SK-N-SH treated with all-trans-retinoic acid at 6 μM for 48 hours (cell line): ENCODE measurements at regions not wholly inside any gene's neighbourhood (a gene's known extent, or its start where the extent isn't known, plus 50 kb on each side); places are given as distances from the start of the nearest gene placed in this dataset.
"Not testable (repeated sequence)": the region's sequence is repeated elsewhere in the genome, so short reads cannot be mapped to it uniquely, and the experiment has no call there.

Experiments used
- ATAC-seq: fragments of 200-7000 bp; cut with Tn5 transposase; 3 replicates; pipeline ENCODE4 v1.9.1; 2020; ENCODE audit warnings: mild to moderate bottlenecking, moderate library complexity
- ARNTL ChIP-seq: fragments of 450-650 bp; formaldehyde crosslinking; IDR thresholded peaks from 2 replicates; pipeline ENCODE4 v1.5.0; 2020; ENCODE audit warnings: low read depth, mild to moderate bottlenecking, moderate library complexity, borderline replicate concordance
- BACH2 ChIP-seq: fragments of 250-450 bp; sonication (Bioruptor Pico); IDR thresholded peaks from 2 replicates; pipeline ENCODE4 v1.9.0; 2021; ENCODE audit warnings: mild to moderate bottlenecking, borderline replicate concordance
- CSDC2 ChIP-seq: fragments of 250-450 bp; sonication (Bioruptor Pico); IDR thresholded peaks from 2 replicates; pipeline ENCODE4 v1.5.0; 2020; ENCODE audit warnings: mild to moderate bottlenecking, moderate library complexity
- GLIS3 ChIP-seq: fragments of 250-450 bp; sonication (Bioruptor Pico); IDR thresholded peaks from 2 replicates; pipeline ENCODE4 v1.5.0; 2020; ENCODE audit warnings: mild to moderate bottlenecking, moderate library complexity
- ISL1 ChIP-seq: fragments of 250-450 bp; sonication (Bioruptor Pico); IDR thresholded peaks from 2 replicates; pipeline ENCODE4 v2.1.2; 2022; ENCODE audit warnings: mild to moderate bottlenecking, moderate library complexity
- PPARA ChIP-seq: fragments of 250-450 bp; sonication (Bioruptor Pico); IDR thresholded peaks from 2 replicates; pipeline ENCODE4 v1.5.0; 2020; ENCODE audit warnings: mild to moderate bottlenecking, borderline replicate concordance
- RARB ChIP-seq: fragments of 250-450 bp; sonication (Bioruptor Pico); IDR thresholded peaks from 2 replicates; pipeline ENCODE4 v1.8.0; 2021; ENCODE audit warnings: mild to moderate bottlenecking, moderate library complexity
- SNAI2 ChIP-seq: fragments of 250-450 bp; sonication (Bioruptor Pico); IDR thresholded peaks from 2 replicates; pipeline ENCODE4 v1.5.0; 2020; ENCODE audit warnings: mild to moderate bottlenecking, moderate library complexity
- TCF4 ChIP-seq: fragments of 250-450 bp; sonication (Bioruptor Pico); IDR thresholded peaks from 2 replicates; pipeline ENCODE4 v1.8.0; 2021; ENCODE audit warnings: mild to moderate bottlenecking, moderate library complexity, borderline replicate concordance
- TOX ChIP-seq: fragments of 250-450 bp; sonication (Bioruptor Pico); IDR thresholded peaks from 2 replicates; pipeline ENCODE4 v1.8.0; 2021; ENCODE audit warnings: mild to moderate bottlenecking, moderate library complexity, borderline replicate concordance
- ZC3H10 ChIP-seq: fragments of 250-450 bp; sonication (Bioruptor Pico); IDR thresholded peaks from 2 replicates; pipeline ENCODE4 v1.5.1; 2021; ENCODE audit warnings: mild to moderate bottlenecking, moderate library complexity
- ZFP3 ChIP-seq: fragments of 250-450 bp; sonication (Bioruptor Pico); IDR thresholded peaks from 2 replicates; pipeline ENCODE4 v1.5.0; 2020; ENCODE audit warnings: mild to moderate bottlenecking, moderate library complexity
- ZFP30 ChIP-seq: fragments of 450-650 bp; formaldehyde crosslinking; IDR thresholded peaks from 2 replicates; pipeline ENCODE4 v1.5.0; 2022; ENCODE audit warnings: mild to moderate bottlenecking, moderate library complexity
- ZNF565 ChIP-seq: fragments of 450-650 bp; formaldehyde crosslinking; conservative IDR thresholded peaks from 2 replicates; pipeline ENCODE4 v1.5.0; 2020; ENCODE audit warnings: low read depth, mild to moderate bottlenecking, moderate library complexity
- ZNF70 ChIP-seq: fragments of 450-650 bp; formaldehyde crosslinking; IDR thresholded peaks from 2 replicates; pipeline ENCODE4 v1.5.0; 2020; ENCODE audit warnings: mild to moderate bottlenecking, moderate library complexity
- ZNF8 ChIP-seq: fragments of 450-650 bp; formaldehyde crosslinking; IDR thresholded peaks from 2 replicates; pipeline ENCODE4 v1.5.0; 2020; ENCODE audit warnings: mild to moderate bottlenecking, moderate library complexity
- TF ChIP-seq, protein P1 (sequence below): fragments of 250-450 bp; sonication (Bioruptor Pico); IDR thresholded peaks from 2 replicates; pipeline ENCODE4 v1.8.0; 2021; ENCODE audit warnings: low read depth, mild to moderate bottlenecking, moderate library complexity, borderline replicate concordance
- TF ChIP-seq, protein P2 (sequence below): fragments of 250-450 bp; sonication (Bioruptor Pico); IDR thresholded peaks from 2 replicates; pipeline ENCODE4 v1.5.1; 2020; ENCODE audit warnings: low read depth, mild to moderate bottlenecking, moderate library complexity
- TF ChIP-seq, protein P3 (sequence below): fragments of 250-450 bp; sonication (Bioruptor Pico); IDR thresholded peaks from 2 replicates; pipeline ENCODE4 v1.8.0; 2020; ENCODE audit warnings: mild to moderate bottlenecking, moderate library complexity, borderline replicate concordance
- TF ChIP-seq, protein P4 (sequence below): fragments of 250-450 bp; sonication (Bioruptor Pico); IDR thresholded peaks from 2 replicates; pipeline ENCODE4 v1.5.1; 2021; ENCODE audit warnings: mild to moderate bottlenecking, moderate library complexity

DNA sequence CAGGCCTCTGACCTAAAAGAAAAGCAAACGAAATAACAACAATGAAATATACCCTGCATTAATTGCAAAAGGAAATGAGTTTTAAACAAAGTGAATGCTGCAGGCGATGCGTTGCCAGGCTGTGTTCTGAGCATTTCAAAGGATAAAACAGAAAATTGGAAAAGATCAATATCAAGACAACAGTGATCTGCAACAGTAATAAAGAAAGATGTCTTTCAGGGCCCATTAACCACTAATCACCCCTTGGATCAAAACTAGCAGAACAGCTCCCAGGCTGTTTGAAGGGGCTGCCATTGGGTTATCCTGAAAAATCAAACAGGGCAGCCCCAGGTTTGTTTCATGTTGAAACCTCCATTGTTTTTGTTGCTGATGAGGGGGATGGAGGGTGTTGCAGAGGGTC lies 219.2 kb downstream of the FGFR2 start:
- ATAC-seq, result no peak
- no peak for TF ChIP-seq ARNTL (CRISPR knock-in tag)
- peak; percentile 21; the same call in 1 of the 2 replicates for TF ChIP-seq TCF4 (CRISPR knock-in tag)
- TF ChIP-seq, protein P1, sequence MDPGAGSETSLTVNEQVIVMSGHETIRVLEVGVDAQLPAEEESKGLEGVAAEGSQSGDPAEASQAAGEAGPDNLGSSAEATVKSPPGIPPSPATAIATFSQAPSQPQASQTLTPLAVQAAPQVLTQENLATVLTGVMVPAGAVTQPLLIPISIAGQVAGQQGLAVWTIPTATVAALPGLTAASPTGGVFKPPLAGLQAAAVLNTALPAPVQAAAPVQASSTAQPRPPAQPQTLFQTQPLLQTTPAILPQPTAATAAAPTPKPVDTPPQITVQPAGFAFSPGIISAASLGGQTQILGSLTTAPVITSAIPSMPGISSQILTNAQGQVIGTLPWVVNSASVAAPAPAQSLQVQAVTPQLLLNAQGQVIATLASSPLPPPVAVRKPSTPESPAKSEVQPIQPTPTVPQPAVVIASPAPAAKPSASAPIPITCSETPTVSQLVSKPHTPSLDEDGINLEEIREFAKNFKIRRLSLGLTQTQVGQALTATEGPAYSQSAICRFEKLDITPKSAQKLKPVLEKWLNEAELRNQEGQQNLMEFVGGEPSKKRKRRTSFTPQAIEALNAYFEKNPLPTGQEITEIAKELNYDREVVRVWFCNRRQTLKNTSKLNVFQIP (CRISPR knock-in tag), result no peak

DNA sequence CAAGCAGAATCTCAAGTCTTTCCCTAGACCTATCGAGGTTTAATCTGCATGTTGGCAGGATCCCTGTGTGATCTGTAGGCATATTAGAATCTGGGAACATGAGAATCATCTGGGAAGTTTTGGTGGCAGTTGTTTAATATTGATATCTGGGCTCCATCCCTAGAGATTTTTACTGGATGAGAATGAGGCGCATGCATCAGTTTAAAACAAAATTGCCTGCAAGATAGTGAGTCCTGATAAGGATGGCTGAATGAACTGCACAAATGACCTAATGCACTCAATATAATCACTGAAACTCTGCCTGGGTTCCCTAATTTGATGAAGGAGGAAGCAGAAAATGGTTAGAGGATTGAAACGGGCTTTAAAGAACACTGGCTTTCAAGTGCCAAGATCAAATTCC lies 218.0 kb downstream of the FGFR2 start:
- TF ChIP-seq ZNF70, result no peak
- no peak for ATAC-seq

DNA sequence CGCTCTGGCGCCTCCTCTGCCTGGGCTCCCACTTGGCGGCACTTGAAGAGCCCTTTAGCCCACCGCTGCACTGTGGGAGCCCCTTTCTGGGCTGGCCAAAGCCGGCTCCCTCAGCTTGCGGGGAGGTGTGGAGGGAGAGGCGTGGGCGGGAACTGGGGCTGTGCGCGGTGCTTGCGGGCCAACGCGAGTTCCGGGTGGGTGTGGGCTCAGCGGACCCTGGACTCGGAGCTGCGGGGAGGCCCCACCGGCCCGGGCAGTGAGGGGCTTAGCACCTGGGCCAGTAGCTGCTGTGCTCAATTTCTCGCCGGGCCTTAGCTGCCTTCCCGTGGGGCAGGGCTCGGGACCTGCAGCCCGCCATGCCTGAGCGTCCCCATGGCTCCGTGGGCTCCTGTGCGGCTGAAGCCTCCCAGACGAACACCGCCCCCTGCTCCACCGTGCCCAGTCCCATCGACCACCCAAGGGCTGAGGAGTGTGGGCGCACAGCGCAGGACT lies 216.2 kb downstream of the FGFR2 start:
- not testable (repeated sequence) for ATAC-seq

DNA sequence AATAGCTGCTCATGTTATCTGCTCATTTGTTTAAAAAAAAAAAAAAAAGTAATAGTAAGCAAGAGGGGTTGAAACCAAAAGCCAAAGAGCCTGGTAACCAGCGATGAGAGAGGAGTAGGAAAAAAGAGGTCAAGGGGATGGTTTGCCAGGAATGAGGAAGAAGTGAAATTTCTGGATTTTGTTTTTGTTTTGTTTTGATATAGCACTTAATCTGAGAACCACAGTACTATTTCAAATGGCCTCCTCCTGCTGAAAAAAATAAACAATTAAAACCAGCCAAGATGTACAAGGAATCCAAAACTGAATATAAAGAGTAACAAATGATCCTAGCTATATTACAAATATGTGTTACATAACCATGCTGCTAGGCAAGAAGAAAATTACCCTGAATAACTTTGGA lies 213.1 kb downstream of the FGFR2 start:
- ATAC-seq, result no peak
- TF ChIP-seq ZC3H10 (CRISPR knock-in tag) (no peak), TOX (no peak)

DNA sequence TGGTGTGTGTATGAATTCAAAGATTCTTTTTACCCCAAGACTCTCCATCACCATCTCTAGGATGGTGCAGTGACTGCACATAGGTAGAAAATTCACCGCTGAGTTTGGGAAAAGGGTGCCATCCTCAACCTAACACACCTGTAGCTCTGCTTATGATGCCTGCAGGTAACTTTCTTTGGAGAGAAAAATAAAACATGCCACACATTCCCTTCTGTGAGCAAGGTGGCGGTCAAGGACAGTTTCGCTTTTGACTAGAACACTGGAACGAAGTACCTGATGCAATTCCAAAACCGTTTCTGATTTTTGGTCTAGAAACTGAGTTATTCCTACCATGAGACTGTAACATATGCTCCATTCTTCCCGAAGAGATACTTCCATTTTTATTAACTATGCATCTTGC lies 205.6 kb downstream of the FGFR2 start:
- TF ChIP-seq GLIS3 (CRISPR knock-in tag) (no peak), RARB (CRISPR knock-in tag) (no peak), ARNTL (CRISPR knock-in tag) (no peak), ISL1 (CRISPR knock-in tag) (no peak), PPARA (CRISPR knock-in tag) (no peak), ZFP3 (CRISPR knock-in tag) (no peak), ZC3H10 (CRISPR knock-in tag) (no peak), ZNF8 (CRISPR knock-in tag) (no peak), BACH2 (CRISPR knock-in tag) (no peak), CSDC2 (CRISPR knock-in tag) (no peak), ZFP30 (CRISPR knock-in tag) (no peak), ZNF565 (CRISPR knock-in tag) (no peak), TOX (no peak), SNAI2 (CRISPR knock-in tag) (no peak)
- TF ChIP-seq, protein P2, sequence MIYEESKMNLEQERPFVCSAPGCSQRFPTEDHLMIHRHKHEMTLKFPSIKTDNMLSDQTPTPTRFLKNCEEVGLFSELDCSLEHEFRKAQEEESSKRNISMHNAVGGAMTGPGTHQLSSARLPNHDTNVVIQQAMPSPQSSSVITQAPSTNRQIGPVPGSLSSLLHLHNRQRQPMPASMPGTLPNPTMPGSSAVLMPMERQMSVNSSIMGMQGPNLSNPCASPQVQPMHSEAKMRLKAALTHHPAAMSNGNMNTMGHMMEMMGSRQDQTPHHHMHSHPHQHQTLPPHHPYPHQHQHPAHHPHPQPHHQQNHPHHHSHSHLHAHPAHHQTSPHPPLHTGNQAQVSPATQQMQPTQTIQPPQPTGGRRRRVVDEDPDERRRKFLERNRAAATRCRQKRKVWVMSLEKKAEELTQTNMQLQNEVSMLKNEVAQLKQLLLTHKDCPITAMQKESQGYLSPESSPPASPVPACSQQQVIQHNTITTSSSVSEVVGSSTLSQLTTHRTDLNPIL, result no peak
- TF ChIP-seq, protein P3, sequence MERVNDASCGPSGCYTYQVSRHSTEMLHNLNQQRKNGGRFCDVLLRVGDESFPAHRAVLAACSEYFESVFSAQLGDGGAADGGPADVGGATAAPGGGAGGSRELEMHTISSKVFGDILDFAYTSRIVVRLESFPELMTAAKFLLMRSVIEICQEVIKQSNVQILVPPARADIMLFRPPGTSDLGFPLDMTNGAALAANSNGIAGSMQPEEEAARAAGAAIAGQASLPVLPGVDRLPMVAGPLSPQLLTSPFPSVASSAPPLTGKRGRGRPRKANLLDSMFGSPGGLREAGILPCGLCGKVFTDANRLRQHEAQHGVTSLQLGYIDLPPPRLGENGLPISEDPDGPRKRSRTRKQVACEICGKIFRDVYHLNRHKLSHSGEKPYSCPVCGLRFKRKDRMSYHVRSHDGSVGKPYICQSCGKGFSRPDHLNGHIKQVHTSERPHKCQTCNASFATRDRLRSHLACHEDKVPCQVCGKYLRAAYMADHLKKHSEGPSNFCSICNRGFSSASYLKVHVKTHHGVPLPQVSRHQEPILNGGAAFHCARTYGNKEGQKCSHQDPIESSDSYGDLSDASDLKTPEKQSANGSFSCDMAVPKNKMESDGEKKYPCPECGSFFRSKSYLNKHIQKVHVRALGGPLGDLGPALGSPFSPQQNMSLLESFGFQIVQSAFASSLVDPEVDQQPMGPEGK (CRISPR knock-in tag), result no peak
- TF ChIP-seq, protein P4, sequence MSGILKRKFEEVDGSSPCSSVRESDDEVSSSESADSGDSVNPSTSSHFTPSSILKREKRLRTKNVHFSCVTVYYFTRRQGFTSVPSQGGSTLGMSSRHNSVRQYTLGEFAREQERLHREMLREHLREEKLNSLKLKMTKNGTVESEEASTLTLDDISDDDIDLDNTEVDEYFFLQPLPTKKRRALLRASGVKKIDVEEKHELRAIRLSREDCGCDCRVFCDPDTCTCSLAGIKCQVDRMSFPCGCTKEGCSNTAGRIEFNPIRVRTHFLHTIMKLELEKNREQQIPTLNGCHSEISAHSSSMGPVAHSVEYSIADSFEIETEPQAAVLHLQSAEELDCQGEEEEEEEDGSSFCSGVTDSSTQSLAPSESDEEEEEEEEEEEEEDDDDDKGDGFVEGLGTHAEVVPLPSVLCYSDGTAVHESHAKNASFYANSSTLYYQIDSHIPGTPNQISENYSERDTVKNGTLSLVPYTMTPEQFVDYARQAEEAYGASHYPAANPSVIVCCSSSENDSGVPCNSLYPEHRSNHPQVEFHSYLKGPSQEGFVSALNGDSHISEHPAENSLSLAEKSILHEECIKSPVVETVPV, result no peak
- TF ChIP-seq, protein P1 (CRISPR knock-in tag), result no peak
- ATAC-seq, result no peak
